ENCODE measurements at regions not wholly inside any gene's neighbourhood (a gene's known extent, or its start where the extent isn't known, plus 50 kb on each side); places are given as distances from the start of the nearest gene placed in this dataset.

- DNase-seq (ENCODE audit: low read depth): peak; percentile 27
- H3K4me3 ChIP-seq (replicated peaks; ENCODE audit: low read depth, low read length): no peak overlapping the region
- TF ChIP-seq, protein P1, sequence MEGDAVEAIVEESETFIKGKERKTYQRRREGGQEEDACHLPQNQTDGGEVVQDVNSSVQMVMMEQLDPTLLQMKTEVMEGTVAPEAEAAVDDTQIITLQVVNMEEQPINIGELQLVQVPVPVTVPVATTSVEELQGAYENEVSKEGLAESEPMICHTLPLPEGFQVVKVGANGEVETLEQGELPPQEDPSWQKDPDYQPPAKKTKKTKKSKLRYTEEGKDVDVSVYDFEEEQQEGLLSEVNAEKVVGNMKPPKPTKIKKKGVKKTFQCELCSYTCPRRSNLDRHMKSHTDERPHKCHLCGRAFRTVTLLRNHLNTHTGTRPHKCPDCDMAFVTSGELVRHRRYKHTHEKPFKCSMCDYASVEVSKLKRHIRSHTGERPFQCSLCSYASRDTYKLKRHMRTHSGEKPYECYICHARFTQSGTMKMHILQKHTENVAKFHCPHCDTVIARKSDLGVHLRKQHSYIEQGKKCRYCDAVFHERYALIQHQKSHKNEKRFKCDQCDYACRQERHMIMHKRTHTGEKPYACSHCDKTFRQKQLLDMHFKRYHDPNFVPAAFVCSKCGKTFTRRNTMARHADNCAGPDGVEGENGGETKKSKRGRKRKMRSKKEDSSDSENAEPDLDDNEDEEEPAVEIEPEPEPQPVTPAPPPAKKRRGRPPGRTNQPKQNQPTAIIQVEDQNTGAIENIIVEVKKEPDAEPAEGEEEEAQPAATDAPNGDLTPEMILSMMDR (IDR thresholded peaks at IDR 0.05; ENCODE audit: low read length, missing control alignments): no peak
Observed at GRCh38 chr10:61136139-61136538, 192.2 kb upstream of the RHOBTB1 start.

DNA sequence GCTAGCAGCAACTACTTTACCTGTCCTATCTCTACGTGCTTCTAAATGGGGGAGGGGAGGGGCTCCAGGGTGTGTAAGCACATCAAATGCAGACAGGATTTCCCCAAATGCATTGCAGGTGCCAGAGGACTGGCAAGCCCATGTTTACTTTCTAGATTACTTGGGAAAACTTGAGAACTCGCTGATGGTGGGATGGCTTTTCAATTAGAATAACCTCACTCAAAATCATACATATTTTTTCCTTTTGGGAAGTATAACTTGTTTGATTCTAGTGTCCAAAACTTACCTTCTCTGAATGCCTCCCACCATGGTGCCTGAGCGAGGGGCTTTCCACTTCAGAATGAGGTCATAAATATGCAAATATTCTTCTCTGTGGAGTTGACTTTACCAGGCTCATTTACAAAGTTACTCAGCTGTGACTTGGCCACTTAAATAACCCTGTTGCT, 191.3 kb upstream of the RHOBTB1 start:
- no peak for DNase-seq (ENCODE audit: low read depth)
- TF ChIP-seq, protein P1 (IDR thresholded peaks at IDR 0.05; ENCODE audit: low read length, missing control alignments): no peak
- H3K4me3 ChIP-seq (replicated peaks; ENCODE audit: low read depth, low read length): no peak overlapping the region

DNA sequence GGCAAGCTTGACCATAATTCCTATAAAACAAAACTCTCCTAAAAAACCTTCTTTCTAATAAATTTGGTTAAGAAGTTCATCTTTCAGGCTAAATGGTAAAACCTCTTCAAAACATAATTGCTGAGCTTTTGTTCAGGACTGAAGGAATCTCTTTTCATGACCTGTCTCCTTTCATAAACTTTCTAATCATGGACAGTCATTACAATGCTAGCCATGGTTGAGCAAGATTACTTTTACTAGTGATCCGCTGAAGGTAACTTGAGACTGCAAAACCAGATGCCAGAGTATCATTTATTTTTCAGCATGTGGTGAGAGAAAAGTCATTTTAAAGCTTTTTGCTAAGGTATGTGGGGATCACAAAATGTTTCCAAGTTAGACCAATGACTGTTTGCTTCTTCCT, 186.4 kb upstream of the RHOBTB1 start:
- TF ChIP-seq, protein P1 (IDR thresholded peaks at IDR 0.05; ENCODE audit: low read length, missing control alignments): no peak
- H3K4me3 ChIP-seq (replicated peaks; ENCODE audit: low read depth, low read length): no peak overlapping the region
- DNase-seq (ENCODE audit: low read depth): no peak

DNA sequence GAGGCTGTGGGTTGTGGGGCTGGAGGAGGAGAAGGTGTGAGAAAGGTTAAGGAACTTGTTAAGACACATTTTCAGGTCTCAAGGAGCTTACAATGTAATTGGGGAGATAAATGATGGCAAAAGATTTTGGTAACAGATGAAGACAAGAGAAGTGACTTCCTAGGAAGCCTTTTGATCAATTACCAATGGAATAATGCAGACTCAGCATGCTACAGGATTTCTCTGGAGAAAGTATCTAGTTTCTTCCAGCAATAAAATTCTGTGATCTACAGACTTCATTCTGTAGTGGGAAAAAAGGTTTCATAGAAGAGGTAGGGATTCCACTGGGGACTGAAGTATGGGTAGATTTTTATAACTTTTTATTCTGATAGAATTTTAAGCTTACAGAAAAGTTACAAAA, 184.2 kb upstream of the RHOBTB1 start:
- no peak for DNase-seq (ENCODE audit: low read depth)
- H3K4me3 ChIP-seq (replicated peaks; ENCODE audit: low read depth, low read length): no peak overlapping the region
- TF ChIP-seq, protein P1 (IDR thresholded peaks at IDR 0.05; ENCODE audit: low read length, missing control alignments): no peak

DNA sequence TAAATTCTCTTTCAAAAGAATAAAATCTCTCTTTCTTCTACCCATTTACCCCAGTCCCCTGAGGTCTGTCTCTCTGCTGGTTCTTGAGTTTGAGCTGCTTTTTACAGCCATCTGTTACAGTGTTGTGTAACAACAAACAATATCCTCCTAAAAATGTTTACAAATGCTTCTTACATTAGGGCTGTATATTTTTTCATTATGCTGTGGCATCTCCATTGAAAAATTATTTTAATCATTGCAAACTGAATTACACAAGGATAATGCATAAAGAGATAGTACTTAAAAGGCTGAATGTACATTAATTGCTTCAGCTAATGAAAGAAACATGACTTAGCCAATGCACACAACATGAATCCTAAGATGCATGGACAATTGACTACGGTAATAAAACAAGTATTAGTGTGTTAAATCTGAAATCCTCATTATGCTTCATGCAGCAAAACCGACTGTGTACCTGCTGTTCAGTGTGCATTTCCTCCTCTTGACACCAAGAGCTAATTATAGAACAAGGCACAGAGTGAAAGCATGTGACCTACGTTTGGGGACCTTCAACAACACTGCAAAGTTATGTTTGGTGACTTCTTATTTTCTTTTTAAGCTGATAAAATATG, 181.7 kb upstream of the RHOBTB1 start:
- H3K4me3 ChIP-seq (replicated peaks; ENCODE audit: low read depth, low read length): no peak overlapping the region
- TF ChIP-seq, protein P1 (IDR thresholded peaks at IDR 0.05; ENCODE audit: low read length, missing control alignments): no peak

GRCh38 chr10:61124756-61125530, 181.0 kb upstream of the RHOBTB1 start:
- TF ChIP-seq, protein P1 (IDR thresholded peaks at IDR 0.05; ENCODE audit: low read length, missing control alignments): no peak
- DNase-seq (ENCODE audit: low read depth): no peak
- H3K4me3 ChIP-seq (replicated peaks; ENCODE audit: low read depth, low read length): no peak overlapping the region

More for the DNA sequence above, 181.7 kb upstream of the RHOBTB1 start:
- DNase-seq (ENCODE audit: low read depth): no peak

Data from fibroblast of pulmonary artery (primary cell).